ENCODE measurements at regions not wholly inside any gene's neighbourhood (a gene's known extent, or its start where the extent isn't known, plus 50 kb on each side); places are given as distances from the start of the nearest gene placed in this dataset.
"Not testable (repeated sequence)": the region's sequence is repeated elsewhere in the genome, so short reads cannot be mapped to it uniquely, and the experiment has no call there.

DNA sequence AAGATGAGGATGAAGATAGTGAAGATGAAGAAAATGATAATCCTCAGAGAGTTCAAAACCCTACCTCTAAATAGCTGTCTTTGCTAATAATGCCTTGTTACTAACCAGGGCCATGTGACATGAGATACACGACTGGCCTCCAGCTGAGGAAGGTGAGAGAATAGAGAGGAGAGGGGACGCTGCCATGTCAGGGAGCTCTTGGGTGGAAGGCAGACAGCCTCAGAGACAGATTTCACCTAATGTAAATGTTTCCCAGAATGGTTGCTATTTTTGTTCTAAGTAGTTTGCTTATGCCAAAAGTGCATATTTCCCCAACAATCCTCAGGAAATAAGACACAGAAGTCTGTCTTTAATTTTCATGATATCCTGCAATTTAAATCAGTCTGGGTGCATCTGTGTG, 138.4 kb downstream of the ELOVL4 start:
- DNase-seq (ENCODE audit: low read depth), result no peak

DNA sequence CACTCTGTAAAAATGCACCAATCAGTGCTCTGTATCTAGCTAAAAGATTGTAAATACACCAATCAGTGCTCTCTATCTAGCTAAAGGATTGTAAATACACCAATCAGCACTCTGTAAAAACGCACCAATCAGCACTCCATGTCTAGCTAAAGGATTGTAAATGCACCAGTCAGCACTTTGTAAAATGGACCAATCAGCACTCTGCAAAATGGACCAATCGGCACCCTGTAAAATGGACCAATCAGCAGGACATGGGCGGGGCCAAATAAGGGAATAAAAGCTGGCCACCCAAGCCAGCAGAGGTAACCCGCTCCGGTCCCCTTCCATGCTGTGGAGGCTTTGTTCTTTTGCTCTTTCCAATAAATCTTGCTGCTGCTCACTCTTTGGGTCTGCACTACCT, 140.7 kb downstream of the ELOVL4 start:
- DNase-seq (ENCODE audit: low read depth), result not testable (repeated sequence)

DNA sequence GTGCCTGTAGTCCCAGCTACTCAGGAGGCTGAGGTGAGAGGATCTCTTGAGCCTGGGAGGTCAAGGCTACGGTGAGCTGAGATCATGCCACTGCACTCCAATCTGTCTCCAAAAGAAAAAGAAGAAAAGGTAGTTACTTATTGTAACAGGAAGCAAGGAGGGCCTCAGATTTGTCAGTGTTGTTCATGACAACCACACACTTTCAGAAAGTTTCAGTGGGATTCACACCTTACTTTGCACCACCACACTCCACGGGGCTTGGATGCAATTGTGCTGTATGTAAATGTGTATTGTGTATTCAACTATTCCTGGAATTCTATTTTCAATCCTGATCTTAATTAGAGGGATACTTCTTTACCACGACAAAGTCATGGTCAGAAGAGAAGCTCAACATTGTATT, 142.6 kb downstream of the ELOVL4 start:
- DNase-seq (ENCODE audit: low read depth), result no peak

DNA sequence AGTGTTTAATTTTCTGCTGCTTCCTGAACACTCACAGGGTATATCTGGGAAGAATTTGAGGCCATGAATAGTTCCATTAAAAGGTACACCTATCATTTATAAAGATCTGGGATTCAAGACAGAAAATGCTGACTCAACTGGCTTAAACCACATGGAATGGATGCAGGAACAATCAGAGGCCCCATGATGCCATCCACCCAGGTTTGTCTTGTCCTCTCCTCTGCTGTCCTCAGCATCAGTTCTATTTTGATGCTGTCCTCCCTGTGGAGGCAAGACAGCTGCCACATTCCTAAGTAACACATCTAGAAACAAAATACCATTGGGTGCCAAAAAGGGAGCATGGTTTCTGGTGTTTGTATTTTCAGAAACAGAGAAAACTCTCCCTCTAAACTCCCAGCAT, 143.4 kb downstream of the ELOVL4 start:
- no peak for DNase-seq (ENCODE audit: low read depth)

DNA sequence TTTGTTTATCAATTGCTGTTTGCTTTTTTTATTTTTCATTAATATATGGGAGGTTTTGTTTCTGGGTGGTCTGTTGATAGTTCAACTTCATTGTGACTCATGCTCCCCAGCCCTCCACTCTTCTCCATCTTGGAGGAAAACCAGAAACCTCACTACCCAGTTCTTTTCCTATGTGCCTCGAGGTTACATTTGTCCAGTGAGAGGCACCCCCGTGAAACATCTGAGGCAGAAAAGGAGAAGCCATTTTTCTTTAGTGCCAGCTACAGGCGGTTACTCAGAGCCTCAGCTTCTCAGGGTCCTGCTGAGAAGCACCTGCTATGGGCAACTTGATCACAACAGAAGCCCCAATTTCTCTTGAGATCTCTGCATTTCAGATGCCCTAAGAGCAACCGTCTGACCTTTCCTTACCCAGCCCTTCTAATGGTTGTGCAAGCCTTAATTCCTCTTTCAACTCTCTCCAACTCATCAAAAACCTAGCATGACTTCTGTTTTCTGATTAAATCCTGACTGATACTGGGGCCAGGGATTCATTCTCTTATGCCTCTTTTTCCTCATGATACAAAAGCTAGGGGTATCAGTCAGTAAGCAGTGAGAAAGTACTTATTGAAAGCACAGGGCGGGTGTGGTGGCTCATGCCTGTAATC, 144.6 kb downstream of the ELOVL4 start:
- DNase-seq (ENCODE audit: low read depth), result no peak

DNA sequence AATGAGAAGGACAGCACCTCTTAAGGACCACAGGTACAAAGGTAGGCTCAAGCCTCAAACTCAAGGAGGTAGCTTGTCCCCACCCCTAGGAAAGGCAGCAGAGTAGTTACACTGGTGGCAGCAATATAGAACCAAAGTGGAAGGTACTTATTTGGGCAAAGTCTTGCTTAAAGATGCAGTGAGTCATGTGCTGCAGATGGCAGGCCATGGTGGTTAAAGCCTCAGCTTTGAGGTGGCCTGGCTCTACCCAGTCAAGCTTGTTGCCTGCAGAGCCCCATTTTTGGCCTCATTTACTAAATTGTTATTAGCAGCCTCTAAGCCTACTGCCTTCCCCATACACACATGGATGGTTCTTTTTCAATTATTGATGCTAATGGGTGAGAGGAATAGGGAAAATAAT, 146.0 kb downstream of the ELOVL4 start:
- DNase-seq (ENCODE audit: low read depth), result no peak

DNA sequence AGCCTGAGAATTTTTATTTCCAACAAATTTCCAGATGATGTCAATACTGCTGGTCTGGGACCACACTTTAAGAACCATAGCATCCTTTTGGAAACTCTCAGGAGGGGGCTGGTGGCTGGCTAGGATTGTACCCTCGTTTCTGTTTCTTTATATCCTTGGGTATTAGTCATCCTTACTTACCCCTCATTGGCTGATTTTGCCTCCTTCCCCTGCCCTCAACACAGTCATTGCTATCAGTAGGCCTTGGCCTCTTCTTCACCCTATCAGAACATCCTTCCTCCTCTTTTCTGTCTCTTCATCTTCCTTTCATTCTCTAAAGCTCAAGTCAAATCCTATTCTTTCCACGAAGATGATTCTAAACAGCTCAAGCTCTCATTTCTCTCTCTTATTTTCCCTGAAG, 148.5 kb downstream of the ELOVL4 start:
- no peak for DNase-seq (ENCODE audit: low read depth)

DNA sequence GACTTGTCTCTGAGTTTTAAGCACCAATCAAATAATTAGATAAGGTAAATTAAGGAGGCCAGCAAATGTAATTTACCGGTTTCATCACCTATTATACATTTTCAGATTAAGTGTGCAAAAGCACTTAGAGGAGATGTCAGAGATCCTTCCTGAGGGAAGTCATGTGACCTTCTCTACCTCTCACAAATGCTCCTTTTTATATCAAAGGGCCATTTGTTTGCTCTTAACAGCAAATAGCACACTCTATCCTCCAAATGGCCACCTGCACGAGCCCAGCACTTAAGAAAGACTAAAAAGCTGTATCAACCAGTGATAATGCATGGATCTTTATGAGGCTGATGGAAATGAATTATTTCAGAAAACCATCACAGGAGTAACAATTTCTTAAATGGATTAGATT, 149.4 kb downstream of the ELOVL4 start:
- DNase-seq (ENCODE audit: low read depth), result no peak

DNA sequence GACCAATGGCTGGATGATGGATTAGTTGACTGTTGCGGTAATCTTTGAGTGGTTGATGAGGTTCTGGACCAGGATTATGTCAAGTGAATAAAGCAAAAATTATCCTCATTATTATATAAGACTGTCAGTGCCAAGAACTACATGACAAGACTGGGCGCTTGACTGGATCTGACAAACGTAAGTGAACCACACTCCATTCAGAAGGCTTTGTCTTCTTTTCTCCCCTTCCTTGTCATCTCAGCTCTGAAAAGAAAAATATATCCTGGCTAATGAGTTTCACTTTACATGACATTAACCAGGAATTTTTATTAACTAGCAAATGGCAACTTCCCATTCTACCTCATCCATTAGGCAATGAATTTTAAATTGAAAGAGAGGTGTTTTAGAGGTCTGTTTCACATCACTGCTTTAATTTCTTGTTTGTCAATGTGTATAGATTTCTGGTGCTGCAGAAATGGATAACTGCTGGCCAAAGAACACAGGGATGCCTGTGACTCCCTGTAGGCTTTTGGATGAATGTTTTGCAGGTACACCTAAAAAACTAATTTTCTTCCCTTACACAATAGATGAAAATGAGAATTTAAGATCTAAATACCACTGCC, 150.1 kb downstream of the ELOVL4 start:
- DNase-seq (ENCODE audit: low read depth), result no peak

DNA sequence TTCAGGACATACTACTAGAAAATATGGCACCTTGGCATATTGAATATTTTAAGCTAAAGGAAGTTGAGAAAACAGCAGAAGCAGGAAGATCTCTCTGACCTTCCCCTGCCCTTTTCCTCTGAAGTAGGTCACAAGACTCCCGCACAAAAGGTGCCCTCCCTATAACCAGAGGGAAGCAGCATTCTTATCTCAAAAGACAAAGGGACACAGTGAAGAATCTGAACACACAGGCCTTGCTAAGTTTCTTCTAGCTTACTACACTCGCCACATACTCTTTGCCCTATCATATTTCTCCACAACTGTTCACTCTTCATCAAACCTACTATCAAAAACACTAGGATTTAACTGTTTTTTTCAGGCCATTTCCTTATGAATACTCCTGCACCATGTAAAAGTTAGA, 151.2 kb downstream of the ELOVL4 start:
- no peak for DNase-seq (ENCODE audit: low read depth)

DNA sequence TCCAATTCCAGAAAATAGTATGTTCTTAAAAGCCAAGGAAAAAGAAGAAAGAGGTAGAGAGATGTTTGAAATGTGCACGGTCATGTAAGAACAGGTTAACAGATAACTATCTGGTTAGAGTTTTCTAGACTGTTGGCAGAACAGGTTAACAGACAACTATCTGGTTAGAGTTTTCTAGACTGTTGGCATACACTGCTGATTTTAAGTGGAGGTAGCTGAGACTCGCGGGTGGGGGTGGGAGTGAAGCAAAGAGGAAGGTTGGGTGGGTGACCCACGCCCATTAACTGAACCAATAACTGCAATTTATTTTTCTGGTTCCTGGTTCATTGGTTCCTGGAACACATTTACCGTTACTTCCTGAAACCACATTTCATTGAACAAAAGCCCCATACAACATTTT, 157.5 kb downstream of the ELOVL4 start:
- no peak for DNase-seq (ENCODE audit: low read depth)

DNA sequence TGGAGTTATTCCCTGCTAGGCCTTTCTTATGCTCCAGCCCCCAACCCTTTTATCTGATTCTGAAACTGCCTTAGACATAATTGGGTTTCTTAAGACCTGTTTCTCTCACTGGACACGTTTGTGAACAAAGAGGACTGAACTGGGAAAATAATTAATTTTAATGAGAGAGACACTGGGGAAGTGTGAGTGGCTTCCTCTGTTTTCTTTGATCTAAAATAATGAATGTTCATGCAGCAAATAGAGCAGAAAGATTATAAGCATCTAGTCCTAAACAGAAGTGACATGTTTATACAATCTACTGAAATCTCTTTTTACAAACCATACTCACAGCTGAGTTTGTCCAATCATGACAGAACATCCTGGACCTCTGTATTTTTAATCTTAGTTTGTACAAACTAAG, 157.6 kb downstream of the SH3BGRL2 start:
- no peak for DNase-seq (ENCODE audit: low read depth)

DNA sequence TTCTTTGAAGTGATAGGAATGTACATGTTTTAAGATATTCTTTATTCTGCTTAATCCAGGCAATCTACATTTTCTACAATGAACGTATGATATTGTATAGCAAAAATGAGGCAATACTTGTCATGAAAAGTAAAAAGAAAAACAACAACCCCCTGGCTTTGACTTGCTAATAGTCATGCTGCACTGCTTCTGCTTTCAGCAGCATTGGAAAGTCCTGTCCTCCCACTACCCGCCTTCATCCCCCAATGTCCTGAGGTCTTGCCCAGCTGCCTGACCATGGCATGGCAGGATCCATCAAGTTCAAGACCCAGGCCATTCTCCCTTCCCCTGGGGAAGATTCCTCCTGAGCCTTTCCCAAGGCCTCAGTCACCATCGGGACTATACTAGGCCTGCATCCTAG, 156.5 kb downstream of the SH3BGRL2 start:
- no peak for DNase-seq (ENCODE audit: low read depth)

DNA sequence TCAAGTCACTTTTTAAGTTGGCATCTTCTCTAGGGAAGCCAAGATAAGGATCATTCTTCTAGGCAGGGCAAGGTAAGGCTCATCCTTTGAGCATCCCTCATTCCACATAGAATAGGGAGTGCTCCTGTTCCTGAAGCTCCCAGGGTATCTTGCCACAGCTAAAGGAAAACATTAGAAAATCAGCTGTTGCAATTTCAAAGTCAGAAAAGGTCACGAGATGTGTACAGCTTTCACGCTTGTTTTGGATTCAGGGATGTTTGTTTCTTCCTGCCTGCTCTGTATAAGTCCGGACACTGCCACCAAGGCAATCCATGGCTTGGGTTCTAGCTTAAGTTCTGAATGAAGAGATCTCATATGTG, 153.2 kb downstream of the SH3BGRL2 start:
- no peak for DNase-seq (ENCODE audit: low read depth)

DNA sequence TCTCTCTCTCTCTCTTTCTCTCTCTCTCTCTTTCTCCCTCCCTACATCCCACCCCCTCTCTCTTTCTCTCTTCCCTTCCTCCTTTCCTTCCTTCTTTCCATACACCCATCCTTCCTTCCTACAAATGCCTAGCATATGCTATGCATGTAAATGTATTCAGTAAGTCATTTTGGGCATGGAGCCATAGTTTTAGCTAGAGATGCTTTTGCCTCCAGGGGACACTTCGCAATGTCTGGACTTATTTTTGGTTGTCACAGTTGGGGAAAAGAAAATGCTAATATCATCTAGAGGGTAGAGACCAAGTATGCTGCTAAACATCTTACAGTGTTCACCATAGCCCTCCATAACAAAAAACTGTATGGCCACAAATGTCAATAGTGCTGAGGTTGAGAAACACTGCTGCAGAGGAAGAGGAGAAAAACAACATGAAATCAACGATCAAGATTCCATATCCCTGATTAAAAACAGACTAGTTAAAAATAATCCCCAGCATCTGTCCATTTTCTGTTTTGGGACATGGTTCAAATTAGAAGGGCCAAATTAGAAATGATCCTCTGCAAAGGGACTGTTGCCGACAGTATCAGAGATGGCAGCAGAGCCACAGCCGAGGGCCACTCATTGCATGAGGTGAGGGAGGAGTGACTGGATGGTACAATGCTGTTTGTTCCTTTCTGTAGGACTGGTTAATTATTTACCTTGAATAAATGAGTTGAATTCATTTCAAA, 152.7 kb downstream of the SH3BGRL2 start:
- no peak for DNase-seq (ENCODE audit: low read depth)

DNA sequence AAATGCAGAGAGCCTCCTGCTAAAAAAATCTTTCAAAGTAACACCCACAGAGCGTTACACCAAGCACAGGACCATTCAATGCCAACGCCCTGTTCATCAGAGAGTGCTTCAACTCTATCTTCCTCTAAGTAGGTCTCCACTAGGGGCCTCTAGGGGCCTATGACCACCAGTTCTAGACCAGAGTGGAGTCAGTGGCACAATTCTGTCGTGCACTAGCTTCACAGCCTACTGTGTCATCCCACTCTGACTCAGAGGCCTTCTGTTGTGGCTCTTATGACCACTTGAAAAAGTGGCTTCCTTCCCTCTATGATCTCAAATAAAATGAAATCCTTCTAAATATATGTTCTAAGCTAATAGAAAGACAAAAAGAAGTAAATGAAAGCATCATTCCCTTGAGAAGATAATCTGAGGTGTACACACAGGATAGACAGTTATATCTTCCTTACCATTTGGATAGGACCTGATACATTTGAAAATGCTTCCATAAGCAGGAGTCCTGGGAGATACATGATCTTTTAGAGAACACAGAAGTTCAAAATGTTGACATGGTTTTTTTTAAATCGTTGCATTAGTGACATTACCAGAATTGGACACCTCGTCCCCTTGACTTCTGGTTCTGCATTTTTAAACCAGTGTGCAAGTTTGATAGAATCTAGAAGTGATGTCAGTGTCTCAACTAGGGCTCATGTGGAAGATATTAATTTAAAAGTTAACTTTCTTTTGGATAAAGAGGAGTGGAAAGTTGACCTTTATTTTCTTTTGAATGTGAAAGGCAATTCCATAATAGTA, 151.9 kb downstream of the SH3BGRL2 start:
- no peak for DNase-seq (ENCODE audit: low read depth)

DNA sequence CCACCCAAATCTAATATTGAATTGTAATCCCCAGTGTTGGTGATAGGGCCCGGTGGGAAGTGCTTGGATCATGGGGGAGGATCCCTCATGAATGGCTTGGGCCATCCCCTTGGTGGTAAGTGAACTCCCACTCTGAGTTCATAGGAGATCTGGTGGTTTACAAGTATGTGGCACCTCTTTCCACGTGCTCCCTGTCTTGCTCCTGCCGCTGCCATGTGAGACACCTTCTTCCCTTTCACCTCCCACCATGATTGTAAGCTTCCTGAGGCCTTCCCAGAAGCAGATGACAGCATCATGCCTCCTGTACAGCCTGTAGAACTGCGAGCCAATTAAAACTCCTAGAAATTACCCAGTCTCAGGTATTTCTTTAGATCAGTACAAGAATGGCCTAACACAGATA, 150.8 kb downstream of the SH3BGRL2 start:
- no peak for DNase-seq (ENCODE audit: low read depth)

DNA sequence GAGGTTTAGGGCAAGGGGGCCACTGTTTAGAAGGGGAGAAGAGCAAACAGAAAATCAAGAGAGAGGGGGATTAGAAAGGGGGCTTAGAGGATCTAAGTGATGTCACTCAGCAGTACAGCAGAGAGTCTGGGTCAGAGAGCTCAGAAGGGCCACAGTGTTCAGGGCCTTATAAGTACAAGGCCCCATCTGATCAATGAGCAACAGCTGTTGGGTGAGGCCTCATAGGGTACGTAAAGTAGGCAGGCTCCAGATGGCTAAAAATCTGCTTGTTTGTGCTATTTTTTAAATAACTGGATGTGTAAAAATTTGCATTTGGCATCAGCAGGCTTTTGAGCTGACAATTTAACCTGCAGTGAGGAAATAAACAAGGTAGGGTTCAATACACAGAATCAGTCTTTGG, 149.8 kb downstream of the SH3BGRL2 start:
- no peak for DNase-seq (ENCODE audit: low read depth)

DNA sequence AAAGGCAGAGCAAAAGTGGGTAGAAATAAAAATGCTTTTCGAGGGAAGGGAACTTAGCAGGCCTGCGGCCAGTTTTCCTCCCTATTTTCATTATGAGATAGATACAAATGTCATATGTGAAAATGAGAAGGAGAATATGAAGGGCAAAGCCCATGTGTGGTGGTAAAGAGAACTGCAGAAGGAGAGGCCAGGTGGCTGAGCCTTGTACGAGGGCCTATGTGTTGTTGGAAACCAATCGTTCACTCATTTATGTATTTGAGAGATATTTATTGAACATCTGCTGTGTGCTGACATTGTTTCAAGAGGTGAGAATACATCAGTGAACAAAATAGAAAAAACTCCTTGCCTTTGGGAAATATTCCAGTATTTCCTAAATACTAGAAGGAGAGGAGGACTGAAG, 147.7 kb downstream of the SH3BGRL2 start:
- DNase-seq (ENCODE audit: low read depth), result no peak

DNA sequence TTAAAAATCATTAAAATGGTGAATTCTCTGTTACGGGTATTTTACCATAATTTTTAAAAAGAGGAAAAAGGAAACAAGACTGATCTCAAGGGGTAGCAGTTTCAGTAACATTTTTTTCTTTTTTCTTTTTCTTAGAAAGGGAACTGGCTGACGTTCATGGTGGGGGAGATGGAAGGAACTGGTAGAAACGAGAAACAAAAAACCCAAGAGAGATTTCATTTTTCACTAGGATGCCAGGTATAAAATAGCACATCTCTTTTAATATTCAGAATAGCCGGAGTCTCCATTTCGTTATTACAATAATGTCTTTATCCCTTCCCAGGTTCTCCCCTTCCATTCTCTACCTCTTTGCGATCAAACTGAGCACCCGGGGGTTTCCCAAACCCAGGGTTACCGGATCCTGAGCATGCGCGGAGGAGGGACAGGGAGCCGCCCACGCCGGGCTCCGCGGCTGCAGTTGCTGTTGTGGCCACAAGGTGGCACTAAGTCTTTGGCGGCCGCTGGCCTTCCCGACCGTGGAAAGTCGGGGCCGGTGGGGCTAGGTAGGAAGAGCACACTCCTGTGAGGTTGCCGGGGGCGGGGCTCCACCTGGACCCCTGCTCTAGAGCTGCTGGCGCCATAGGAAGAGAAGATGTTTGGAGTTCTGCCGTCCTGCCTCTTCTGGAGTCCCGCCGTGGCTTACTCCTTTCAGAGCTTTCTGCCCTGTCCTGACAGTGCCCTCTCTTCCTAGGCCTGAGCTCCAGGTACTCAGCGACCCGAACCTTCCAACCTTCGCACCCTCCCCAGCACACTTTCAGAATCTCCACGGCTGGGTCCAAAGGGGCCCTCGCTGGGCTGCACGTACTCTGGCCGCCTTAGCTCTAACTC, 146.8 kb downstream of the SH3BGRL2 start:
- peak; percentile 84 for DNase-seq (ENCODE audit: low read depth)

DNA sequence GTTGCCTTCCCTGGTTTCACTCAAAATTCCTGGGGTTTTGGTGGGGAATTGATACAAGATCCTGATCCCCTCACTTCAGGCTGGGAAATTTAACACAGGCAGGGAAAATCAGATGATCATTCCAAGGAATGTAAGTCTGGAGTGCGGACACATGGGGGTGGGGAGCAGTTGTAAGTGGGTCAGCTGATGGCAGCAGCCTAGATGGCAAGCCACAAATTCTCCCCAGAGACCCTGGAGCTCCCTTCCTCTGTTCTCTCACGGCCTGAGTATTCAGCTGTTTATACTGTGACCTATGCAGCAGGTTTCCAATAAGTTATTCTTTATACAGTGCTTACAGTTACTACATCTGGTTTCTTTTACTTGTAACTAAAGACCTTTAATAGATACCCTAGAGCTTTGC, 144.9 kb downstream of the SH3BGRL2 start:
- DNase-seq (ENCODE audit: low read depth), result no peak

DNA sequence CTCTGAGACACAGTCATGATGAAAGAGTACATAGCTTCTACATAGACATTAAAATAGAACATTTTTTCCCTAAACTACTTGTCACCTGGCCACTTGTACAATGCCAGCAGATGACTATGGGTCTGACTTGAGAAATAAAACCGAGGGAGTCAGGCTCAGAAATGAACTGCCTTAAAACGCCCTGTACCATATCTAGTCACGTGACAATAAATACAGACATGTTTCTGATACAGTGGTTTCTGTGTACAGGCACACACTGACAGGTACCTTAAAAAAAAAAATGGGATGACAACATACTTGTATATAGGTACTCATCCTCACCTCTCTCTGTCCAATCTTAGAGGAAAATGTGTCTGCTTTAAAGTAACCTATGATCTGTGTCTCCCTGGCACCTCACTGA, 144.1 kb downstream of the SH3BGRL2 start:
- DNase-seq (ENCODE audit: low read depth), result no peak

Data from stimulated activated CD4-positive, alpha-beta T cell treated with anti-CD3 and anti-CD28 coated beads, Interleukin-2, amount 100 ng/mL, for 4 hours (primary cell).